GM19324 (cell line): ENCODE measurements at regions not wholly inside any gene's neighbourhood (a gene's known extent, or its start where the extent isn't known, plus 50 kb on each side); places are given as distances from the start of the nearest gene placed in this dataset.
A peak's percentile ranks its signal among the peaks of the same experiment; 100 is the strongest.

Experiments used
- ATAC-seq: cut with Tn5 transposase; IDR thresholded peaks from one replicate; pipeline ENCODE4 v1.9.1; 2021; ENCODE audit warnings: mild to moderate bottlenecking, moderate library complexity; ENCODE audit not compliant: unreplicated experiment, low FRiP score

GRCh38 chr15:61422773-61423172 lies 193.7 kb upstream of the RORA start:
- no peak for ATAC-seq

DNA sequence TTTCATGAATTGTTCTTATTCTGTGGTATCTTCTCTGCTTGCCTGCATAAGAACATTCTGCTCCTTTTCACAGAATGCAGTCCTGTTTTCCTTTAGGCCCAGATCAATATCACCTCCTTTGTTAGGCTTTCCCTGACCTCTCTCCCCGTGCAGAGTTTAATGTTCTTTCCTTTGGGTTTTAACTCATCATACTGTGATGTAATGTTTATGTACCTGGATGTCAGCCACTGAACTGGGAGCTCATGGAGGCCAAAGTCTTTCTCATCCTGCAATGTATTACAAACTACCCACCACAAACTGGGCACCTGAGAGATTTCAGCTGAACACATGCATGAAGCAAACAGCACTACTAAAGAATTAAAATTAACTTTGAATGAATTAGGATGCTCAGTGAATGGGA lies 192.8 kb upstream of the RORA start:
- ATAC-seq = no peak

- no peak for ATAC-seq
Measured at GRCh38 chr15:61421470-61421869, 192.4 kb upstream of the RORA start.

DNA sequence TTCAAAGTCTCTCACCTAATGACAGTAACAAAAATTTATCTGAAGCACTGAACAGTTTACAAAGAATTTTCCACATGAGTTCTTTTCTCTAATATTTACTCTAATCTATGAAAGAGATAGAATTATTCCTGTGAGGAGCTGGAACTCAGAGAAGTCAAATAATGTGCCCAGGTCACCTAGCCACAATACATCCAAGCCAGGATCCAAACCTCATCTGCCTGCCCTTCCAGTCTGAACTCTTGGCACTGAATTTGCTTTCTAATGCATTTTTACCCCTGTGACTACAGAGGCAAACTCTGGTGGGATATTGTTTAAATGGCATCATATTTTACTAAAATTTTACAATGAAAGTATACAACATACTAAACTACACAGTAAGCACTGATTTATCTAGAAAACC lies 191.4 kb upstream of the RORA start:
- no peak for ATAC-seq

DNA sequence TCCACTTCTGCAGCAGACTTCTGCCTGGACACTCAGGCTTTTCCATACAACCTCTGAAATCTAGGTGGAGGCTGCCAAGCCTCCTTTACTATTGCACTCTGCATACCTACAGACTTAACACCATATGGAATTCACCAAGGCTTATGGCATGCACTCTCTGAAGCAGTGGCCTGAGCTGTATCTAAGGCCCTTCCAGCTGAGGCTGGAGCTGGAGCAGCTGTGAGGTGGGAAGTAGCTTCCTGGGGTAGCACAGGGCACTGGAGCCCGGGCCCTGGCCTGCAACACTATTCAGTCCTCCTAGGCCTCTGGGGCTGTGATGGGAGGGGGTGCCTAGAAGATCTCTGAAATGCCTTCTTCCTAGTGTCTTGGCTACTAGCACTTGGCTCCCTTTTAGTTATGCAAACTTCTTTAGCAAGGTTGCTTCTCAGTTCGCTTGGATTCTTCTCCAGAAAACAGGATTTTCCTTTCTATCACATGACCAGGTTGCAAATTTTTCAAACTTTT lies 186.6 kb upstream of the RORA start:
- ATAC-seq = no peak

DNA sequence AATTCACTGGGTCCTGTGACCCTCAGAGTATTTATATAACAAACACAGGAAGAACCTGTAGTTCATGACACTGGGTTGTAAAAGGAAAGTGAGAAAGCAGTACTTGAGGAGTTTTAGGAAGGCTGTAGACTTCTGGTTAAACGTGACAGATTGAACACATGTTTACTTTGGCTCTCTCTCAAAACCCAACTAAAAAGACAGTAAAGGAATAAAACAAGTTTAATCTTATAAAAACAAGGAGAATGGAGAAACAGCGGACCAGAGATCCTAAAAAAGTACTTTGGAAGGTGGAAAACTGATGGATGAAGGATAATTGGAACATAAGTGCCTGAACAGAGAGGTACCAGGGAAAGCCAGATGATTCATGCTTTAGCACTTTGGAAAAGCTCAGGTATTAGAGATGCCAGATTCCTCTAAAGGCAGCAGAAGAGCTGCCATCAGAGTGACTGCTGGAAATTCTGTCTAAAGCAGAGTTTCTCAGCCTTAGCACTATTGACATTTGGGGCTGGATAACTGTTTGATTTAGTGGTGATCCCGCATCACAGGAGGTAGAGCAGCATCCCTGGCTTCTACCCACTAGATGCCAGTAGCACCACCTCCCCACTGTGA lies 182.9 kb upstream of the RORA start:
- no peak for ATAC-seq

DNA sequence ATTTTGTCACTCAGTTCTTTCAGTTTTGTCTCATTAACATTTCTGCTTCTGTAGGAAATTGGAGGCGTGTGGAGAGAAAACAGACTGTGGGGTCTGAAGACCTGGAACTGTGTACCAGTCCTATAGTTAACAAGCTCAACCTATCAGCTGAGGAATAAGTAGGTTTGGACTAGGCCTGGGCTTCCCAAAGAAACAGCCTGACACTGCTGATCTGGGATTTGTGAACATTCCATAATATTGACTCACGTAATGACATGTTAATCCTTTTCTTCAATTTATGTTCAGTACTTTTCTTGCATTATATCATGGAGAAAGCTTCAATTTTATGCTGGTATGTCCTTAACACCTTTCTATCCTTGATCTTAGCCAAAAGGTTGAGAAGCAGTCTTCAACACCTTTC lies 181.6 kb upstream of the RORA start:
- ATAC-seq = no peak

GRCh38 chr15:61404567-61404966 lies 175.5 kb upstream of the RORA start:
- no peak for ATAC-seq

DNA sequence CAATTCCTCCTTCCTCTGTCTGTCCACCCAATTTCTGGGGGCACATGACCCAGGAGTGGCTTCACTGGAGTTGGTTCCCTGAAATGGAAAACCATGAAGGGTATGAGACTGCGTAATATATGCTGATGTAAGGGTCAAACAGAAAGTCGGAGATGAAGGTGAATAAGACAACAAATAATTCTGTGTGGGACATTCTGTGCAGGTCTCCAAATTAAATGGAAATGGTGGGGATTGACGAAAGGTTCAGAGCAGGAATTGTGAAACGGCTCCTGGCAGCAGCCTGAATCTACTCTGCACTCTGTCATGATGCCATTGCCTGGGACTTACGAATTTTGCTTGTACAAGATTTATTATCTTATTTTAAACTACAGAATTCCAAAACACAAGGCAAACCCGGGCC lies 174.8 kb upstream of the RORA start:
- no peak for ATAC-seq

DNA sequence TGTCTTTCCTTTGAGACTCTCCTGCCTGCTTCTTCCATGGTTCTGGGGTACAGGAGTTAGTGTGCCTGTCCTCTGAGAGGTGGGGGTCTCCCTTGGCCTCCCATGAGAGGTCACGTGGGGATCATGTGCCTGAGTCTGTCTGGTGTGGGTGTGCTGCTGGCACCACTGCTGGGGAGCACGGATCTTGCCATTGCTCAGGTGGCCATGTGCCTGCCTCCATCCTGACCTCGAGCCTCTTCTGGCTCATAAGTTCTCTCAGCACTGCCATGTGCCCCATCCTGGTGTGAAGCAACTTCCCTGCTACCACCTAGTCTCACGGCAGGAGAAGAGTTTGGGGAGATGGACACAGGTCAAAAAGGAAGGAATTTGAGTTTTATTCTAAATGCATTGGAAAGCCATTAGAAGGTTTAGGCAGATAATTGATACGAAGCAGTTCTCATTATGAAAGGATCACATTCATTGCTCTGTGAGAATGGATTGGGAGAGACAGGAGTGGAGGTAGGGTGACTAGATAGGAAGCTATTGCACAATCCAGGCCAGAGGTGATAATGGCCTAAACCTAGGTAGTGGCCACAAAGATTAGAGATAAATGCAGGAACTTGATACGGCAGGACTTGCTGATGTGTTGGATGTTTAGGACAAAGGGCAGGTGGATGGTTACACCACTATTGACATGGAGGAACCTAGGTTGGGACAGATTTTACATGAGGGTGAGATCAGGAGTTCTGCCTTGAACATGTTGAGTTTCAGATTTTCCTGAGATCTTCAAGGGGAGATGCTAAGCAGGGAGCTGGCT lies 173.0 kb upstream of the RORA start:
- no peak for ATAC-seq

GRCh38 chr15:61398310-61398709 lies 169.2 kb upstream of the RORA start:
- no peak for ATAC-seq

GRCh38 chr15:61396235-61396919 lies 167.3 kb upstream of the RORA start:
- no peak for ATAC-seq

GRCh38 chr15:61393949-61394348 lies 164.8 kb upstream of the RORA start:
- peak; percentile 51 for ATAC-seq

GRCh38 chr15:61393524-61393923 lies 164.4 kb upstream of the RORA start:
- ATAC-seq = no peak

DNA sequence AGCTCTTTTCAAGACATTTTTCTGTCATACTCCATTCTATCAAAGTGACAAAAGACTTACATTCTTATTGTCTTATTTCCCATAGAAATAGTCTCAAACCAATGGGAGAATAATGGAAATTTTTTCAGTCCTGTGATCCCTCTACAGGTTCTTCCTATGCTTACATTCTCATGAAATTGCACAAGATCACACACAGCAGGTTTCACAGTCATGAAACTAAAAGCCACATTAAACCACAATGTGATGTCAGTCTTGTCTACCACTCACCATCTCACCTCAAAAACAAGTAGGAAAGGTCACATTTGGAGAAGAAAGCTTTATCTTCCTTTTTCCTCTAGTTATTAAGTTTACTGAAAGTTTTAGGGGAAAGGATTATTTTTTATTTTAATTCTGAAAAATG lies 161.0 kb upstream of the RORA start:
- ATAC-seq = no peak

DNA sequence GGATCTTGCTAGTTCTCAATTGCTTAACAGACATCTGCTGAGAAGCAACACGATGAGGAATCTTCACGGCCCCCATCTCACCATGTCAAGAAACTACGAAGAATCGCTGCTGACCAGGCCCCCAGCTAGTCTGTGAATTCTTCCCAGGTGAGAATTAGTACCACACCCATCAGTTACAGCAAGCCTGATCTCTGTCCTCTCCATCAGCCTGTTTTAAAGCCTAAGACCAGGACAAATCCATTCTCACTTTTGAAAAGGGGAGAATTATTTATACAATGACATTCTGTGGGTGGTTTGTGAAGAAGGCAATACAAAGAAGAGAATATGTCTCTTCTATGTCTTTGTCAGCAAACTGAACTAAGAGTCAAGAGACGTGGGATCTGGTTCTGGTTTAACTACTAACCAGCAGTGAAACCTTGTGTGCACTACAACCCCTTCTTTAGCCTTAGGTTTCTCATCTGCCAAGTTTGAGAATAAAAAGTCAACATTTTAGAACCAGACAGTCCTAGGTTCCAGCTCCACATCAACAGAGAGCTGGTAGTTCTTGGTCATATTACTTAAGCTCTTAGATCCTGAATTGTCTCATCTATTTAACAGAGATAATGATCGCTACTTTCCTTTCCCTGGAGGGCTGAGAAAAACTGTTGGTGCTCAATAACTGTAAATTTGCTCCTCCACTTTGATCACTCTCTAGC lies 160.4 kb upstream of the RORA start:
- ATAC-seq = no peak

DNA sequence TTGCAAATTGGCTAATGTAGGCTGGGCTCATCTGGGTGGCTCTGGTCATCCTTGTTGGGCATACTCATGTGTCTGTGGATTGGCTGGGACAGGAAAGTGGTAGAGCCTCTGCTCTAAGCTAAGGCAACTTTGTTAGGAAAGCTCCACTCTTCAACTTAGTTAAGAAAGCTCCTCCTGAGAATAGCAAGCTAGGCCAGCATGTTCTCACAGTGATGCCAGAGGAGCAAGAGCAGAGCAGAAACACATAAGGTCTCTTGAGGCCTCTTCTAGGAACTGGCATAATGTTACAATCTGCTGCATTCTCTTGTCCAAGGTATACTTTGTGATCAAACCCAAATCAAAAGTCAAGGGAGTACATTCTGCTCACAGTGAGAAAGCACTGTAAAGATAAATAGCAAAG lies 158.6 kb upstream of the RORA start:
- ATAC-seq = no peak

DNA sequence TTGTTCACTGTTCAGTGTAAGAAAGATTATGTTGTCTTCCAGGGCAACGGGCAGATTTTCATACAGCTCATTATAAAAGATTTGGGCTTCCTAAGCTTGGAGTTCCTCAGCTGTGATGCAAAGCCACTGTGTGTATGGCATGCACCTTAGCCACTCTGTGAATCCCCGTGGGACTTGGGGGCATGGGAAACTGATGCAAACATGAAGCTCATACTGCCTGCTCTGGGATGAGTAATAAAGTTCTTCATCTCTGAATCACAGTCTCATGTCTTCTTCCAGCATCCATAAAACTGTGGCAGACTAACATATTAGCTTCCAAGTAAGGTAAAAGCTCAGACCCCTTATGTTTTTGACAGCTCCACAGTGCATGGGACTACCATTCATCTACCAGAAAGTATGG lies 154.3 kb upstream of the RORA start:
- ATAC-seq = no peak

DNA sequence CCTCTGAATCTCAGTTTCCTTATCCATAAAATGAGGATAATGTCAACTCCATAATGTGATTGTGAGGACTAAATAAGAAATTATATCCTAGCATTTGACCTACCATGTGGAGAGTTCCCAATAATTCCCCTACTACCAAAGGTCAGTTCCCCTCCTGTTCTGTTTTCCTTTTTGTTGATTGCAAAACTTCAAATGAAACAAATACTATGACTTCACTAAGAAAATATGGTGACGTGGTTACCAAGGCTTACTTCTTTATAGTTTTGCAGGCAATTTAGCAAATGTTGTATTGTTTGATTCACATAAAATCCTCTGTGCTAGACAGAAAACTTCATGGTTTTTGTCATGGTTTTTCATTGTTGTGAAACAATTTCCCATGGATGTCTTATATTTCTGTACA lies 153.8 kb upstream of the RORA start:
- ATAC-seq = no peak

GRCh38 chr15:61381501-61381900 lies 152.4 kb upstream of the RORA start:
- no peak for ATAC-seq

- no peak for ATAC-seq
Measured at GRCh38 chr15:61380270-61380669, 151.2 kb upstream of the RORA start.
